GM19025 (cell line): ENCODE measurements at regions not wholly inside any gene's neighbourhood (a gene's known extent, or its start where the extent isn't known, plus 50 kb on each side); places are given as distances from the start of the nearest gene placed in this dataset.

Experiments used
- ATAC-seq: cut with Tn5 transposase; IDR thresholded peaks from one replicate; pipeline ENCODE4 v1.9.1; 2021; ENCODE audit warnings: mild to moderate bottlenecking, low read depth, moderate library complexity; ENCODE audit not compliant: unreplicated experiment

DNA sequence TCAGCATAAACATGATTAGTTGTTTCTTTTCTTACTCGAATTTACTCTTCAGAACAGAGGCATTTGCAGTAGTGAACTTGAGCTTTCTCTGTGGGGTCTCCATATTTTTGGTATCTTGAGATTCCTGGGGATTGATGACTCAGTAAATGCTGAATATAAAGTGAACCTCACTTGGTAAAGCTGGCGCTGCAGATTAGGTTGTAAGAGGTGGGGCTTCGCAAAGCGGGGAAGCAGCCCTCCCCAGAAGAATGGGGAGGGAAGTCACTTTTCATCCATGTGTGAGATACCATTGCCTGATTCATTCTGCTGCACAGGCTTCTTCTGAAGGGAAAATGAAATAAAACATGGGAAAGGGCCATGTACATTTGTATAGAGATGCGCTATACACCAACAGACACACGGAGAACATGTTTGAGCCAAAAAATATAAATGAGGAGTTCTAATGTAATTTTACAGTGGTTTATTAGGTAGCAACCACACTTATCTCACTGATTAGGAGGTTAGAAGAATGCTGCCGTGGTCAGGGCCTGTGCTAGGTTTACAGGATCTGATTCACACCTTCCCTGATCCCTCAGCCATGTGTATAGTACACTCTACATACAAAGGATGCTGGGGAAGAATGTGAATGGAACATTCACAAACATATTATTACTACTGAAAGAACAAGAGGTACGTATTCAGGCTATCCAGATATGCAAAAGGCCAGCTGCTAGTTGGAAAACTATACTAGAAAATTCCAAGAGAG lies 63.5 kb downstream of the DNTTIP2 start:
- no peak for ATAC-seq

DNA sequence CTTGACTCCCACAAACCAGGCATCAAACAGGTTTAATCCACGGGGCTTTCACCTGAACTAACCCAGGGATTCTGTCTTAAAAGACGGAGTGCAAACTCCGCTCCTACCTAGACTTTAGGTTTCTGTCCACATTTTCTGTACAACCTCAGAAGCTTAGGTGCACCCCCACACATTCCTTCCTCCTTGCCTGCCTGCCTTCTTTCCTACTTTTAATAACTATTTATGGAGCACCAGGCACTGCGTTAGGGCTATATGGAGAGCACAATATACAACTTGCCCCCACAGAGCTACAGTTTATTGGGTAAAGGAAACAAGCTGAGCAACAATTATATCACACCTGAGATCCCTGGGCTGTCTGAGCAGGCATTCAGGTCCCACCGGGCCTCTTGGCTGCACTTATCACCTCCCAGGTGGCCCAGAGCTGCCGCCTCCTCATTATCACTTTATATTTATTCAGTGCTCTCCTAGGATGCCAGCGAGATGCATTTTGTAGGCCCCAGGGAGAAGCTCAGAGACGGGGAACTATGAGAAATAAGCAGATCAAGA lies 64.1 kb downstream of the DNTTIP2 start:
- no peak for ATAC-seq

DNA sequence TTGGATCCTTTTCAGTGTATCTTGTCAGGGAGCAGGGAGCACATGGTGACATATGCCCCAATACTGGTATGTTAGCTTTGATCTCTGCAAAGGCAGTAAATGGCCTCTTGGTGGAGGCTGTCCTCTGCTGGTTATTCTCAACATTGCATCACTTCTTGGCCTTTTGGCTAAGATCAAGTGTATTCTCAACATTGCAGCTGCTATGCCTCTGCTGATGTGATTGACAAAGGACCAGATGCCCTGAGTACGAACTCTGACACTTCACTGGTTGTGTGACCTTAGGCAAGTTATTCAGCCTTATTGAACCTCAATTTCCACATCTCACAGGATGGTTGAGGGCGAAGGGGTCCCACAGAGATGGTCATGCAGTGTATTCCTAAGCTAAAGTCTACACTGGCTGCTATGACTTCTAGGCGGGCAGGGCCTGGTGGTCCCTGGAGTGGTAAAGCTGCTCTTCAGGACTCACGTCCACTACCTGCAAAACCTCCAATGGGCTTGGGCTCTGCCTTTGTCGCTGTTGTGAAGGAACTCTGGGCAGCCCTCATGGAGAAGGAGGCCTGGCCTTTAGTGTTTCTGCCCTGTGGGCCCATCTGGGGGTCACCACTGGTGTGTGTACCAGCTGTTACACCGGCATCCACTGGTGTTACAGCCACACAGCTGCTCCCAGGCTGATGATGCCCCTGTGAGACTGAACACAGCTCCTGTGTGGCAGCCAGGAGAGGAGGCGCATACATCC lies 64.8 kb downstream of the DNTTIP2 start:
- peak; percentile 64 for ATAC-seq

DNA sequence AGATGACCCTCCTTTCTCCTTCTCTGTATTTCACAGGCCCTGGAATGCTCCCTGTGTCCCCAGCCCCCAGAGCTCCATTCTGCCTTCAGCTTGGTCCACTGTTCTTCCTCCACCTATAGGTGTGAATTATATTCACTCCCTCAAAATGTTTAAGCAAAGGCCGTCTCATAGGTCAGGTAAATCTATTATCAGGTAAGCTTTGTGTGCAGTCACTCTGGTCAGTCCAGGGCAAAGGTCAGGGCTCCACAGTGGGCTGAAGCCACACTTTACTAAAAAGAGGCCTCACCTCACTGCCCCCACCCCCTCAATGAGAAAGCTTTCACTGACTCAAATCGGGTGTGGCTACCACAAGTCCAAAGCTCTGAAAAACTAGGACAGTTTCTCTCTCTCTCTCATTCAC lies 65.9 kb downstream of the DNTTIP2 start:
- no peak for ATAC-seq

DNA sequence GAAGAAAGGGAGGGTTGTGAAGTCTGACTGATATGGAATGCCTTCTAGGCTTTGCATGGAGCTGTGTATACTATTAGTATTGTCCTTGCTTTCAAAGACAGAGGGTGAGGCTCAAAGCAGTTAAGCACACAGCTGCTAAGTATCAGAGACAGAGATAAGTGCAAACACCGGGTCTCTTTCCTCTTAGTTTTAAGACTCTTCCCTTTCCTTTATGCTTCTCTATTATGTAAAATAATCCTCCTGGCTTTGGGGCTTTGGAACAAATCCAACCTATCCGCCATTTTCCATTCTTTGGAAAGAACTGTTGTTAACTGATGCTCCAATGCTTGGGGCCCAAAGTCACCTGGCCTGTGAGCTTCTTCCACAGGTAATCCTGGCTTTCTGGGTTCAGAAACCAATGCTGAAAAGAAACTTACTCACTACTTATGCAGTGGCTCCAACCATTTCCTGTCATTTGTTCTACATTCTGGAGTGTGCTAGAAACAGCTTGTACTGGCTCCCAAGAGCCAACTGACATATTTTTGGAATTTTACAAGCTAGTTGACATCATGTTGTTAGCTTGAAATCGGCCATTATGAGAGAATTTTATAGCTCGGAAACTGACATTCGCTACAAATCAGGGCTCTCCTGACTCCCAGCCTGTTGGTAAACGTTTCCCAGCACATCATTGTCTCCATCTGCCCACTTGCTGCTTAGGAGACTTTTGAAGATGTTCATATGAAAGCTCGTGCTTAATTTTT lies 67.5 kb downstream of the DNTTIP2 start:
- ATAC-seq, result no peak

DNA sequence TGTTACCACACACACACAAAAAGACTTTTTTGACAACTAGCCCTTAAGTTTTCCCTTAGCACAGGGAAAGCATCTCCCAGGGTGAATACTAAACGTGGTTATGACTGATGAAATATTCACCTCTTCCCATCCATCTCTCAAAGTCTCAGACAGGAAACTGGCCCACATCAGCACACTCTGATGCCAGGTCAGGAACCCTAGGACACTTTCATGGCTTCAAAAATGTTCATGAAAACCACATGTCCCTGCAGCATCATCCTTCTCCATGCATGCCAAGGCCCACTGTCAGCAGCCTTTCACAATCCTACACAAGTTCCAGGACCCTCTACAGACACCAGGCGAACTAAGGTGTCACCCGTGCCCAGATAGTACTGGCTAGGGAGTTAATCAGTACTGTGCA lies 68.7 kb downstream of the DNTTIP2 start:
- ATAC-seq, result no peak

DNA sequence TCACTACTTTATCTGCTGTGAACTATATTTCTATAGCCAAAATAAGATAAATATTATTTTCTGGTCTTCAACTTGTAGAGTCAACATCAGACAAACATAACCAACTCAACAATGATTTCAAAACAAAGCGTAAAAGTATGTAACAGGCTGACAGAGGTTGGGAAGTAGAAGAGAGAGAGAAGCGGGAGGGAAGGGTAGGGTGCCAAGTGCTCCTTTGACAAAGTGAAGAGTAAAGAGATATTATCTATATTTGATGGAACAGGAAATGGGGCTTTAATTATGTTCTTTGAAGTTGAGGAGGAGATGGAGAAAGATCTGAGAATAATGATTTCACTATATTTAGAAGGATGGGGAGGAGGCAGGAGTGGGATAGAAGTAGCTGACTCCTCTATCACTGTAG lies 70.1 kb downstream of the DNTTIP2 start:
- ATAC-seq, result no peak

DNA sequence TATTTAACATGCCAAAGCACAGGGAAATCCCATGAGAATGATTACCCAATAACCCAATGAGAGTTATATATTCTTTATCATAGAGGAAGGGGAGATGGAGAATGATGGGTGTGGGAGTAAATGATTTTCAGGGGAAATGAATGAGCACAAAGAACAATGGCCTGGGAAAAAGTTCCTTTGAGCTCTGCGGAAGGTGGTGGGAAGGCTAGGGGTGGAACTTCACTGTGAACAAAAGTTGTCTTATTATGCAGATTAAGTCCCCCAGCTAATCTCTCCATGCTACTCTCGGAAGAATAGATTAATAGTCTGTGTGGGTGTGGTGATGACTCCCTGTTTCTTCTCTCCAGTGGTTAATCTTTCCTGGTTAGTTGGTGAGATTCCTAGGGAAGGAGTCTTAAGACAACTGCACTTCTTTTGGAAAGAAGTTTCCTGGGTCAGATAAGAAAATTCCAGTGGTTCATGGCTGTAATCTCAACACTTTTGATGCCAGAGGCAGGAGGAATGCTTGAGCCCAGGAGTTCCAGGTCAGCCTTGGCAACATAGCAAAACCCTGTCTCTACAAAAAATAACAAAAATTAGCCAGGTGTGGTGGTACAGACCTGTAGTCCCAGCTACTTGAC lies 71.6 kb downstream of the DNTTIP2 start:
- no peak for ATAC-seq

DNA sequence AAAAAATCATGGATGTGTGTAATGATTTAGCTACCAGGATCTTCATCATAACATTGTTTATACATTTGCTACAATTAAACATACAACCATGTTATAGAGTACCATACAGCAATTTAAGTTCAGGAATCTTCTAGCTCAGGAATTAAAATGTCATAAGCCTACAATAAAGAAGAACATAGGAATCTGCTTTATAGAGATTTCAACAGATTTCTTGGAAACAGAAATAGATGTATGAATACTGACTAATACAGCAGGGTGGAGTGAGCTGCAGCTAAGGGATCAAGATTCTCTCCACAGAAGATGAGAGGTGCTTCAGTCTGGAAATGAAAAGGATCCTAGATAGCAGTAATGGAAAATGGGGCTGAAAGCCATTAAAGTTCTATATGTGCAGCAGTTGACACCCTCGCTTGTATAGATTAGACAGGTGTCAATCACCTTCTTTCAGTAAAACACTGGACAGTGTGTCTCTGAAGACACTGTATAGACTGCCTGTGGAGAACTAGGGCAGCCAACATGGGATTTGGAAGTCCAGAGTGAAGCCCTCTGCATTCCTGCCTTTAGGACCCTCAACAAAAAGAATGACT lies 73.9 kb downstream of the DNTTIP2 start:
- ATAC-seq, result no peak

DNA sequence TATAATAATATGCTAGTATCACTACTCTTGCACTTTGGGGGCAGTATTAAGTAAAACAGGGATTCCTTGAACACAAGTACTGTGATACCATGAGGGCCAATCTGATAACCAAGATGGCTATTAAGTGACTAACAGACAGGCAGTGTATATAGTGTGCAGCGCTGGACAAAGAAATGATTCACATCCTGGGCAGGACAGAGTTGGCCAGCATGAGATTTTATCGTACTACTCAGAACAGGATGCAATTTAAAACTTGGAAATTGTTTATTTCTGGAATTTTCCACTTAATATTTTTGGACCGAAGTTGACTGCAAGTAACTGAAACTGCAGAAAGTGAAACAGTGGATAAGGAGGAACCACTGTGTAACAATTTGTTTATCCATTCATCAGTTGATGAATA lies 74.6 kb downstream of the DNTTIP2 start:
- no peak for ATAC-seq

DNA sequence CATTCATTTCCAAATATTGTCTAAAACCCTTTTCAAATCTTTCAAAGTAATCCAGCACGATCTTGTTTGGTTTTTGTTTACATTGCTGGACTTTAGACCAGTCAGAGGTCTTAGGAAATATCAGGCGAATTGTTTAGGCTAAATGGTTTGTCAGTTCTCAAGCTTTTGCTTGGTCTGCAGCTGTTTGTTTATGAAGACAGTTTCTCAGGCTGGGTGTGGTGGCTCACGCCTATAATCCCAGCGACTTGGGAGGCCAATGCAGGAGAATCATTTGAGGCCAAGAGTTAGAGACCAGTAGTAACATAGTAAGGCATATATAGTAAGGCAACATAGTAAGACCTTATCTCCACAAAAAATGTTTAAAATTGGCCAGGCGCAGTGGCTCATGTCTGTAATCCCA lies 77.5 kb downstream of the DNTTIP2 start:
- ATAC-seq, result no peak

DNA sequence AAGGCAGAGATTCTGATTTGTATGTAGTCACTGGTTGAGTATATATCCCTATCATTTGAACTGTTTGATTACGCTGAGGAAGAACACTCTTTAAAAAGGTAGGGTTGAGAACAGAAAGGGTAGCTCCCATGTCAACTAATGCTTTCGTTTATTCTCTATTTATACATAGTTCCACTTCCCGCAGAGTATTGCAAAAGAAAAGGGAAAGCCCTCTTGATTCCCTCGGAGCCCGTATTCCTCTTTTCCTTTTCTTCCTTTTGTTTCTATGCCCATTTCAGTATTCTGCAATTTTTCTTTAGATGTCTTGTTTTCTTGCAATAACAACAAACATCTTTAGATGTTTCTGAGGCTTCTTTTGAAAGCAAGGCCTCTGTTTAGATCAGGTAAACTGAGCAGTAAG lies 78.2 kb downstream of the DNTTIP2 start:
- no peak for ATAC-seq

DNA sequence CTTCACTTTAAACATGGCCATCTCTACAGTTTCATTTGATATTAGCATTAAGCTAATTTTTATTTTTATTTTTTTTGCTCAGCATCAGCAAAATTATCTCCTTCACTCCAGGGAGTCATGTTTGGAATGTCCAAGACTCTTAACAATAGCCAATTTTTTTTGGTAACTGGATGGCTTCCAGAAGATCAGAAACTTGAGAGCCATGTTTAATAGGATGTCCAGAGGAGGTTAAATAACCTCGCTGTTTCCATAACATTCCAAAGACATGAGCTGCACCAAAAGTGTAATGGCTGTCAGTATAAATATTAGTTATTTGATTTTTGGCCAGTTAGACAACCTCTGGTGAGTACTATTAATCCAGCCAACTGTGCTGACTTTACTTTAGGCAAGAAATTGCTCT lies 80.7 kb downstream of the DNTTIP2 start:
- no peak for ATAC-seq

DNA sequence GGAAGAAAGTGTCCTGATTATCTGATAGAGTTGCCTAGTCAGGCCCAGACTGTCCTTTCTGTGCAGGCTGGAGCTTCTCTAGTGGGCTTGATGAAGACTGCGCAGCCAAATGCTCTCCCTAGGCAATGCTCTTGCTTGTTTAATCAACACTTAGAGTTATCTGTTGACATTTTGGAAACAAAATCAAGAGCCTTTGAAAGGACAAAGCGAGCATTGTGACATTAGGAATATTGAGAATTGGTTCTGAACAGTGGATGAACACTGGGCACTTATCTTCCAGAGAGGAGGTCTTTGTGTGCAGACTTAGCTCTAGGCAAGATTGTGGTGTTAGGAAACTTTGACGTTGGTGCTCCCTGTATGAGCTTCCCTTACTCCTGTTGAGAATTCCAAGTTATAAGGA lies 94.5 kb downstream of the DNTTIP2 start:
- no peak for ATAC-seq

DNA sequence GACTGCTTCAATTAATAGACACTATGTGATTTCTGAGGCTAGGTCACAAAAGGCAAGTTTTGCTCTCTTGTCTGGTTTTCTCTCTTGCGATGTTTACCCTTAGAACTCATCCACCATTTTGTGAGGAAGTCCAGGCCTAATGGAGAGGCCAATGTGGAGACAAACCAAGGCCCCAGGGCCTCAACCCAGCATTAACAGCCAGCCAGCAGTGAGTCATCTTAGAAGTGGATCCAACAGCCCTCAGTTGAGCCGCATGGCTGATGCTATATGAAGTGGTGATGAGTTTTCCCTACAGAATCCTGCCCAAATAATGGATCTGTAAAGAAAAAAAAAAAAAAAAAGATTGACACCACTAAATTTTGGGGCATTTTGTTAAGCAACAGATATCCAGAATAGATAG lies 95.1 kb downstream of the DNTTIP2 start:
- ATAC-seq, result no peak

DNA sequence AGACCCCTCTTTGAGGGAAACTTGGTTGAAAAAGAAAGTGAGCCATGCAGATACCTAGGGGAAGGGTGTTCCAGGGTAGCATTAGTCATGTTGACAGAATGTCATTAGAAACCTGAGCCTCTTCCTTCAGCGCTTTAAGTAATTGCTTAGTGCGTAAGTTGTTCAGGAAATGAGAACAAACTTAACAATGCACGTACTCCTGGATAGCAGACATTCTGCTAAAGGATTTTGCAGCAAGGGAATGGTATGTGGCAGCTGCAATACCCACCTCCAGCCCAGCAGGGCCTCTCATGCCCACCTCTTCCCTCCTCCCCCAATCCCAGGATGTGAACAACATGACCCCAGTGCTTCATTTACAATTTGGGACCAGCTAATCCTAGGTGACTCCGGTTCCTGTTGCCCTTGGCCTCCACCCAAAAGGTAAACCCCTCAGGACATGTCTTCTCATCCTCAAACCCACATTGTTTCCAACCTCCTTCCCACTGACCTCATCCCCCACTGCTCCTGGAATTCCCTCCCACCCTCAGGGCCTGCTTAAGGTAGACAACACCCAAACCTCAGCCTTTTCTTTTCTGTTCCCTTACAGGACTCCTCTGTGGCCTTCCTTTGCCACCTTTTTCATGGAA lies 98.0 kb upstream of the BCAR3 start:
- no peak for ATAC-seq

DNA sequence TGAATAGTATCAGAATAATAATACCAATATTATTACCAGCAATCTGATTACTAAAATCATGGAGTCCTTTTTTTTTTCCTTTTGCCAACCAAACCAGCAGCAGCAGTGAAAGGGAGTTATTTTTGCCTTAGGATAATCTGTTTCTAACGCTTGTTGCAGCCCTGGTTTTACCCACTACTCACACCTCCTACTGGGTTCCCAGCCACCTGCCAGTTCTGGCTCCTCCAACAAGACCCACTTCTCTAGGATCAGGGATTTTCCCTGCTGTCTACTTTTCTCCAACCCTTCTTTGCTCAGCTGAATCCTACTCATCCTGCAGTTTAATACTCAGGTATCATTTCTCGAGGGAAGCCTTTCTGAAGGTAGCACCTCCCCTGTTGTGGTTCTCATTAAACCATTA lies 96.8 kb upstream of the BCAR3 start:
- ATAC-seq, result no peak

DNA sequence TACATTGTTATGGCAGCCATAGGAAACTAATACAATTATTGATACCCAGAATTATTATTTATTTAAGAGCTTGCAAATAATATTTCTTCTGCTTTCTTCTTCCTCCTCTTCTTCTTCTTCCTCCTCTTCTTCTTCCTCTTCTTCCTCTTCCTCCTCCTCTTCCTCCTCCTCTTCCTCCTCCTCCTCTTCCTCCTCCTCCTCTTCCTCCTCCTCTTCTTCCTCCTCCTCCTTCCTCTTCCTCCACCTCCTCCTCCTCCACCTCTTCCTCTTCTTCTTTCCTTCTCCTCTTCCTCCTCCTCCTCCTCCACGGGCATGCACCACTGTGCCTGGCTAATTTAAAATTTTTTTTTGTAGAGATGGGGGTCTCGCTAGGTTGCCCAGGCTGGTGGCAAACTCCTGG lies 95.6 kb upstream of the BCAR3 start:
- ATAC-seq, result no peak

DNA sequence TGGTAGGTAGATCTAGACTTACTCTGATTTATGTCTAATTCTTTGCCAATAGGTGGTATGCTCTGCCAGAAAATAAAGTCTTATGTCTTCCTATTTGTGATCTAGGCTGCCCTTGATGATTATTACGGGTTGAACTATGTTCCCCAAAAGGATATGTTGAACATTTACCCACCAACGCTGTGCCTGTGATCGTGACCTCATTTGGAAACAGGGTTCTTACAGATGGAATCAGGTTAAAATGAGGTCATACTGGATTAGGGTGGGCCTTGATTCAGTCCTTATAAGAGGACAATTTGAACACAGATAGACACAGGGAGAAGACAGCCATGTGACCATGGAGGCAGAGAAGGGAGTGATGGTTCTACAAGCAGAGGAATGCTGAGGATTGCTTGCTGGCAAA lies 95.1 kb upstream of the BCAR3 start:
- no peak for ATAC-seq

DNA sequence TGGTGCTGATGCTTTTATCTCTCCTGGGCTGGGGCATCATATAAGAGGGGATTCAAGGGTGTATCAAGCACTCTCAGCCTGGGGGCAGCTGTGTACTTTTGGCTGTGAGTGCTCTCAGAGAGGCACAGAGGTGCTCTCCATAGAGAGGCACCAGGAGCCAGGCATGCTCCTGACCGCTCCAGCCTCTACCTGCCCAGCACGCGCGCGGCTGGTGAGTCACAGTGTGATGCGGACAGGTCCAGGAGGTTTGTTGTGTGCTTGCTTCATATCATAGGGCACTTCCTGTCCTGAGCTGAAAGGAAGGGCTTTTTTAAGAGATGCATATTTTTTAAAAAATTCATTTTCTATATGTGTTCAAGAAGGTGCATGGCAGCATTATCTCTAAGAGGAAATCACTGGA lies 93.6 kb upstream of the BCAR3 start:
- no peak for ATAC-seq
